Psoas muscle (tissue), 7 donors: ENCODE measurements at regions not wholly inside any gene's neighbourhood (a gene's known extent, or its start where the extent isn't known, plus 50 kb on each side); places are given as distances from the start of the nearest gene placed in this dataset.

Source experiments
- ATAC-seq, 4 donors: fragments of 200-7000 bp; cut with Tn5 transposase; one replicate each; pipeline ENCODE4 v1.9.1; 2020; ENCODE audit warnings: moderate library complexity in 3 of 4, mild to moderate bottlenecking in 2 of 4
- DNase-seq, 2 donors: peaks; one replicate each; pipeline ENCODE4 v3.0.0-alpha.2; 2020
- H3K27ac ChIP-seq: fragments of 200-600 bp; one replicate; pipeline ENCODE4 v1.8.0; 2022
- H3K27me3 ChIP-seq, 3 donors: fragments of 200-600 bp in 1 of 3; one replicate each; pipeline versions ENCODE4 v1.6.1 to v1.8.0; 2013 to 2022; ENCODE audit warnings: low read length in 2 of 3, mild to moderate bottlenecking in 2 of 3, moderate library complexity in 1 of 3; ENCODE audit not compliant: insufficient read depth in 3 of 3
- H3K36me3 ChIP-seq, 2 donors: fragments of 200-600 bp in 1 of 2; one replicate each; pipeline versions ENCODE4 v1.6.1 to v1.8.0; 2013 to 2022; ENCODE audit warnings: low read depth in 1 of 2, mild to moderate bottlenecking in 1 of 2, moderate library complexity in 1 of 2; ENCODE audit not compliant: insufficient read depth in 1 of 2
- H3K4me1 ChIP-seq: fragments of 200-600 bp; one replicate; pipeline ENCODE4 v1.8.0; 2022
- H3K4me3 ChIP-seq: fragments of 200-600 bp; one replicate; pipeline ENCODE4 v1.8.0; 2022; ENCODE audit warnings: mild to moderate bottlenecking
- H3K9me3 ChIP-seq: fragments of 200-600 bp; one replicate; pipeline ENCODE4 v1.8.0; 2022
- CTCF ChIP-seq: fragments of 200-600 bp; IDR thresholded peaks from one replicate; pipeline ENCODE4 v1.8.0; 2022; ENCODE audit warnings: antibody characterized with exemption
- WGBS, 3 donors: extraction: QIAGEN DNeasy Blood & Tissue Kit; methylation state at CpG; one replicate each; pipeline versions ENCODE4 v1.1.6 to v1.1.7; 2013; 5-methylcytosine and 5-hydroxymethylcytosine counted together
- intact Hi-C, 2 donors: fragments of 100-400 bp; cut with DNase I; formaldehyde crosslinking; loops; one replicate each; pipeline versions ENCODE4 v1.11.0 to v1.14.2; 2022
- donor health status: healthy with polysubstance abuse.
- donor health status: DM: no; HTN: no; CAD: no; lungs with moderate emphysema.
- donor health status: Bipolar disorder and iron deficiency.
- donor health status: healthy.
- donor health status: DM: yes; HTN: yes; CAD: no.
- donor health status: DM: no; HTN: no; CAD: no.
- donor health status: DM: yes; HTN: yes; CAD: no.

- no peak overlapping the region for H3K27ac ChIP-seq
- no peaks in the 10 kb centered on the region for H3K4me1 ChIP-seq
- H3K27me3 ChIP-seq, result no peaks in the 10 kb centered on the region
- H3K4me3 ChIP-seq, result no peak overlapping the region
- WGBS, 3 donors, result 83 to 94% (median 88%) methylated on average over 4 of the region's 4 CpGs
- TF ChIP-seq CTCF, result no peak
- DNase-seq (no peak), ATAC-seq (no peak)
- intact Hi-C loops, result no loop called here
- H3K9me3 ChIP-seq, result peaks cover 14% of the 10 kb centered on the region
- no peaks in the 10 kb centered on the region for H3K36me3 ChIP-seq
Observed at GRCh38 chr20:11529047-11529446, 388.6 kb upstream of the BTBD3 start.

- no peak overlapping the region for H3K4me3 ChIP-seq
- TF ChIP-seq CTCF, result no peak
- no peaks in the 10 kb centered on the region for H3K9me3 ChIP-seq
- 19 to 23% (median 19%) methylated on average over 2 of the region's 2 CpGs for WGBS, 3 donors
- no peak overlapping the region for H3K27ac ChIP-seq
- no peak for DNase-seq
- H3K27me3 ChIP-seq, result no peaks in the 10 kb centered on the region
- no peaks in the 10 kb centered on the region for H3K36me3 ChIP-seq
- ATAC-seq, result no peak
- intact Hi-C loops, result loop anchor here in 1 of 2 donors (10.0 kb wide), 1 partner anchor 1562 kb away; no protein-coding TSS in a partner anchor
- no peaks in the 10 kb centered on the region for H3K4me1 ChIP-seq
Observed at GRCh38 chr20:11537032-11537431, 380.7 kb upstream of the BTBD3 start.

GRCh38 chr20:11539450-11539849 is 378.2 kb upstream of the BTBD3 start:
- Histone ChIP-seq H3K4me1 (no peaks in the 10 kb centered on the region), H3K4me3 (no peak overlapping the region), H3K27ac (no peak overlapping the region), H3K36me3 (no peaks in the 10 kb centered on the region), H3K27me3 (no peaks in the 10 kb centered on the region), H3K9me3 (no peaks in the 10 kb centered on the region)
- TF ChIP-seq CTCF, result no peak
- DNase-seq, result no peak
- intact Hi-C loops, result loop anchor here in 1 of 2 donors (10.0 kb wide), 1 partner anchor 1565 kb away; no protein-coding TSS in a partner anchor
- no peak for ATAC-seq
- 41 to 62% (median 54%) methylated on average over 4 of the region's 4 CpGs for WGBS, 3 donors

- no peaks in the 10 kb centered on the region for H3K9me3 ChIP-seq
- H3K4me1 ChIP-seq, result no peaks in the 10 kb centered on the region
- no peak overlapping the region for H3K27ac ChIP-seq
- H3K27me3 ChIP-seq, result no peaks in the 10 kb centered on the region
- H3K4me3 ChIP-seq, result no peak overlapping the region
- DNase-seq (no peak), ATAC-seq (no peak)
- TF ChIP-seq CTCF, result no peak
- no peaks in the 10 kb centered on the region for H3K36me3 ChIP-seq
- WGBS, 3 donors, result 84 to 93% (median 90%) methylated on average over 3 of the region's 3 CpGs
- intact Hi-C loops, result loop anchor here (5.0 to 10.0 kb wide), 7 partner anchors 268 to 1926 kb away; partner anchors contain the start of gene JAG1 (in 1 of the 2)
Observed at GRCh38 chr20:11540558-11540957, 377.1 kb upstream of the BTBD3 start.

- Histone ChIP-seq H3K27ac (no peak overlapping the region), H3K27me3 (no peaks in the 10 kb centered on the region), H3K36me3 (no peaks in the 10 kb centered on the region), H3K9me3 (no peaks in the 10 kb centered on the region), H3K4me3 (no peak overlapping the region), H3K4me1 (no peaks in the 10 kb centered on the region)
- 92 to 96% (median 94%) methylated on average over 2 of the region's 2 CpGs for WGBS, 3 donors
- intact Hi-C loops, result loop anchor here (5.0 to 10.0 kb wide), 7 partner anchors 270 to 1928 kb away; partner anchors contain the start of gene JAG1 (in 1 of the 2)
- DNase-seq (no peak), ATAC-seq (no peak)
- no peak for TF ChIP-seq CTCF
Observed at GRCh38 chr20:11542645-11543044, 375.0 kb upstream of the BTBD3 start.
